IPS-18c (cell line): ENCODE measurements at regions not wholly inside any gene's neighbourhood (a gene's known extent, or its start where the extent isn't known, plus 50 kb on each side); places are given as distances from the start of the nearest gene placed in this dataset.

Experiments used
- H3K4me3 ChIP-seq: 2 replicates; pipeline ENCODE4 v1.7.0; 2013; ENCODE audit warnings: low read depth, mild to moderate bottlenecking, low read length, moderate library complexity; ENCODE audit not compliant: insufficient read depth
- H3K9me3 ChIP-seq: one replicate; pipeline ENCODE4 v1.6.1; 2013; ENCODE audit warnings: mild to moderate bottlenecking, low read length, moderate library complexity; ENCODE audit not compliant: control insufficient read depth, insufficient read depth

GRCh38 chr2:12343141-12343540, 373.6 kb upstream of the TRIB2 start:
- H3K4me3 ChIP-seq: no peak overlapping the region
- peaks cover 2% of the 10 kb centered on the region for H3K9me3 ChIP-seq

DNA sequence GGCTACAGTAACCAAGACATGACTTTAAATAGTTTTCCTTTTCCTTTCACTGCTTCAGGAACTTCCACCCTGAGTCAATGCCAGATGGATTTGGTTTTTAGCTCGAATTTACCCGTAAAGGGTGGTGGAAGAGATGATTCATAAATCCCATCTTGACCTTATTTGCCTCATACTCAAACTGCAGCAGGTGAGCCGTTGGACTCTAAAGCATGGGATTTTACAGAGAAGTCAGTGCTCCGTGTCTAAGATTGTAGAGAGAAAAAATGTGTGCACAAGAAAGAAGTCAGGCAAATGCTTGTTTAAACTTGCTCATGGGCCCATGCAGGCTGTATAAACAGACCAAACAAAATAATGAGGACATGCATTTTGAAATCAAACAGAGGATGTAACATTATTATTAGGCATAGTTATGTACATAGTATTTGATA, 369.7 kb upstream of the TRIB2 start:
- no peak overlapping the region for H3K4me3 ChIP-seq
- H3K9me3 ChIP-seq: no peaks in the 10 kb centered on the region

GRCh38 chr2:12348216-12348615, 368.5 kb upstream of the TRIB2 start:
- Histone ChIP-seq H3K9me3 (no peaks in the 10 kb centered on the region), H3K4me3 (no peak overlapping the region)

- no peaks in the 10 kb centered on the region for H3K9me3 ChIP-seq
- H3K4me3 ChIP-seq: no peak overlapping the region
Observed at GRCh38 chr2:12350821-12351220, 365.9 kb upstream of the TRIB2 start.

DNA sequence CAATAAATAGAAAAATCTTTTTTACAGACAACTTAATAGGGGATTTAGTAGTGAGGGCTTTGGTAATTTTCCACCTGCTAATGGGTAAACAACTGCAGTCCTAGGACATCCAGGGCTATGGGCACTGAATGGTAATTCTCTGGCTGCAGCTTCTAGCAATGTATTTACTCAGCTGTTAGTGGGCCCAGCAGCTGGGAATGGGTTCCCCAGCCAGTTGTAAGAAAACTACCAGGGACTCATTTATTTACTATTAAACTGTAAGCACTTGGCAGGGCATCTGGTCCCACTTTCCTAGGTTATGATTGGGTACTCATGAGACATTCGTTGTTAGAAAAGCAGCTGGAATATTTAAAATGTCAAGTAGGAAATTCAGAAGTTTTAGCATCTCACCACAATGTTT, 363.8 kb upstream of the TRIB2 start:
- no peak overlapping the region for H3K4me3 ChIP-seq
- H3K9me3 ChIP-seq: no peaks in the 10 kb centered on the region

- Histone ChIP-seq H3K4me3 (no peak overlapping the region), H3K9me3 (no peaks in the 10 kb centered on the region)
Observed at GRCh38 chr2:12361506-12361905, 355.2 kb upstream of the TRIB2 start.

DNA sequence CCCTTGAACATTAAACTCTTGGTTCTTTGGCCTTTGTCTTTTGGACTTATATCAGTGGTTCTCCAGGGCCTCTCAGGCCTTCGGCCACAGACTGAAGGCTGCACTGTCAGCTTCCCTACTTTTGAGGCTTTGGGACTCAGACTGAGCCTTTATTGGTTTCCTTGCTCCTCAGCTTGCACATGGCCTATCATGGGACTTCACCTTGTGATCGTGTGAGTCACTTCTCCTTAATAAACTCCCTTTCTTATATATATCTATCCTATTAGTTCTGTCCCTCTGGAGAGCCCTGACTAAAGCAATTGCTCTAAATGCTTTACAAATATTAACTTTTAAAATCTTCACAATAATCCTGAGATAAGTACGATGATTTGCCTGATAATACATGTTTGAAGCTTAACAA, 353.6 kb upstream of the TRIB2 start:
- Histone ChIP-seq H3K9me3 (no peaks in the 10 kb centered on the region), H3K4me3 (no peak overlapping the region)

DNA sequence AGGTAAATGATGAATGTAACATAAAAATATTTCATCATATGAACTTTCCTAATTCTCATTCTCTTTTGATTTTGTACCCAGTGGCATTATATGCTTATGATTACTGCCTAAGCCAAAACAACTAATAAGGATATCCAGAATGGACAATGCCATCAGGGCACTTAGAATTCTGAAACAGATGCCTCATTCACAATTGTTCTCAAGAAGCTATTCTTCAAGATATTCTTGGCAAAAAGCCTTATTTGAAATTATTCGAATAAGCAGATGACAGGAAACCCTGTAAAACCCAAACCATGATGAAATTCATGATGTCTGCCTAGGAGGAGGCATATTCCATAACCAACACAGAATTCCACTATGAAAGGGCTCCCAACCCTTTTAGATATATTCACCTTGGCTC, 353.2 kb upstream of the TRIB2 start:
- H3K4me3 ChIP-seq: no peak overlapping the region
- H3K9me3 ChIP-seq: no peaks in the 10 kb centered on the region

GRCh38 chr2:12369566-12369965, 347.2 kb upstream of the TRIB2 start:
- Histone ChIP-seq H3K4me3 (no peak overlapping the region), H3K9me3 (no peaks in the 10 kb centered on the region)

- Histone ChIP-seq H3K4me3 (no peak overlapping the region), H3K9me3 (no peaks in the 10 kb centered on the region)
Observed at GRCh38 chr2:12376025-12376424, 340.7 kb upstream of the TRIB2 start.

- H3K9me3 ChIP-seq: no peaks in the 10 kb centered on the region
- H3K4me3 ChIP-seq: no peak overlapping the region
Observed at GRCh38 chr2:12379143-12379542, 337.6 kb upstream of the TRIB2 start.

GRCh38 chr2:12381543-12382325, 335.0 kb upstream of the TRIB2 start:
- H3K4me3 ChIP-seq: no peak overlapping the region
- H3K9me3 ChIP-seq: no peaks in the 10 kb centered on the region

- H3K4me3 ChIP-seq: no peak overlapping the region
Observed at GRCh38 chr2:12382366-12382765, 334.4 kb upstream of the TRIB2 start.

GRCh38 chr2:12389344-12390045, 327.2 kb upstream of the TRIB2 start:
- H3K9me3 ChIP-seq: no peaks in the 10 kb centered on the region
- H3K4me3 ChIP-seq: no peak overlapping the region

More at GRCh38 chr2:12382366-12382765, 334.4 kb upstream of the TRIB2 start:
- no peaks in the 10 kb centered on the region for H3K9me3 ChIP-seq

- no peak overlapping the region for H3K4me3 ChIP-seq
Observed at GRCh38 chr2:12391116-12391515, 325.6 kb upstream of the TRIB2 start.

DNA sequence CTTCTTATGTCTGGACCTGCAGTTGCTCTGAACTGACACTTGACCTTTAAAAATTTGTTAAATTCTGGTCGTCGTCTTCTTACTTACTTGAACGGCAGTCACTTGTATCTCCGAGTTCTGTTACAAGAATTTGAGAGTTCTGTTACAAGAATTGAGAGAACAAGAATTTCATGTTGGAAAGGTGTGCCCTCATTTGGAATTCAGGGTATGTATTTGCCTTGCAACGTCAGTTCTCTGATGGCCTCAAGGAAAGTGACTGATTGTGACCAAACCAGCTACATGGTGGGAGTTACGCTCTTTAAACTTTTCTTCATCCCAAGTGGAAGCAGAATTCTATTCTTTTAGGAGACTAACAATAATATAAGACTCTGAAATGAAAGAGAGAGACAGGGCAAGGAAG, 320.0 kb upstream of the TRIB2 start:
- Histone ChIP-seq H3K9me3 (no peaks in the 10 kb centered on the region), H3K4me3 (no peak overlapping the region)

More at GRCh38 chr2:12391116-12391515, 325.6 kb upstream of the TRIB2 start:
- H3K9me3 ChIP-seq: no peaks in the 10 kb centered on the region

- Histone ChIP-seq H3K9me3 (peaks cover 3% of the 10 kb centered on the region), H3K4me3 (no peak overlapping the region)
Observed at GRCh38 chr2:12397854-12398253, 318.9 kb upstream of the TRIB2 start.

DNA sequence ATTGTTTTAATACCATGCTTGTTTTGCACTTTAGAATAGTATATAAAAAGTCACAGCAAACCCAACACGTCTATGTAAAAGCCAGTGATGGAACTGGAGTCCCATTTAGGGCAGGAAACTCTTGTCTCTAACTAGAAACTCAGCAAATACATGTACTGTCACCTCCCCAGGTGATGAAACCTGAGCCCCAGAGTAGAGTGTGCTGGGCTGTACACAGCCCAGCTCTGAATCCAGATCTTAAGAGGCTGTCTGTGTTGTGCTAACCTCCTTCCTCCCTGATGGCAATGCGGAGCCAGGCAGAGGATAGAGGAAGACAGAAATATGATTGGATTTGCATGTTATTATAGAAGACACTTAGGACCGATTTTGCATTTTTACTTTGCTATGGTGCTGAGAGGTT, 317.5 kb upstream of the TRIB2 start:
- H3K9me3 ChIP-seq: peaks cover 10% of the 10 kb centered on the region

More for the DNA sequence above, 317.5 kb upstream of the TRIB2 start:
- no peak overlapping the region for H3K4me3 ChIP-seq
